GM11168 (cell line): ENCODE measurements at regions not wholly inside any gene's neighbourhood (a gene's known extent, or its start where the extent isn't known, plus 50 kb on each side); places are given as distances from the start of the nearest gene placed in this dataset.

ENCODE experiments used
- in situ Hi-C: fragments of 300-500 bp; cut with MboI; formaldehyde crosslinking; loops from one replicate; pipeline ENCODE4 v1.12.0; 2022; ENCODE audit warnings: low sequenced_read_pairs; ENCODE audit not compliant: unreplicated experiment

GRCh38 chr10:78717200-78717599 is 351.6 kb upstream of the ZMIZ1 start:
- in situ Hi-C loops, result no loop called here

GRCh38 chr10:78718032-78718572 is 350.7 kb upstream of the ZMIZ1 start:
- in situ Hi-C loops, result no loop called here

GRCh38 chr10:78719276-78719675 is 349.5 kb upstream of the ZMIZ1 start:
- in situ Hi-C loops, result no loop called here

GRCh38 chr10:78720091-78720490 is 348.7 kb upstream of the ZMIZ1 start:
- in situ Hi-C loops, result no loop called here

- in situ Hi-C loops, result no loop called here
Observed at GRCh38 chr10:78721231-78721630, 347.5 kb upstream of the ZMIZ1 start.

- in situ Hi-C loops, result no loop called here
Observed at GRCh38 chr10:78724846-78725245, 343.9 kb upstream of the ZMIZ1 start.

- in situ Hi-C loops, result no loop called here
Observed at GRCh38 chr10:78726171-78726570, 342.6 kb upstream of the ZMIZ1 start.

- in situ Hi-C loops, result no loop called here
Observed at GRCh38 chr10:78727251-78727650, 341.5 kb upstream of the ZMIZ1 start.

GRCh38 chr10:78727728-78728127 is 341.0 kb upstream of the ZMIZ1 start:
- in situ Hi-C loops, result no loop called here

- in situ Hi-C loops, result no loop called here
Observed at GRCh38 chr10:78728176-78728575, 340.6 kb upstream of the ZMIZ1 start.

- in situ Hi-C loops, result no loop called here
Observed at GRCh38 chr10:78729366-78729765, 339.4 kb upstream of the ZMIZ1 start.

- in situ Hi-C loops, result no loop called here
Observed at GRCh38 chr10:78729800-78730199, 339.0 kb upstream of the ZMIZ1 start.

- in situ Hi-C loops, result no loop called here
Observed at GRCh38 chr10:78730754-78731153, 338.0 kb upstream of the ZMIZ1 start.

GRCh38 chr10:78731675-78732074 is 337.1 kb upstream of the ZMIZ1 start:
- in situ Hi-C loops, result no loop called here

GRCh38 chr10:78732381-78732780 is 336.4 kb upstream of the ZMIZ1 start:
- in situ Hi-C loops, result no loop called here

- in situ Hi-C loops, result no loop called here
Observed at GRCh38 chr10:78736926-78737630, 331.7 kb upstream of the ZMIZ1 start.

GRCh38 chr10:78737883-78738856 is 330.6 kb upstream of the ZMIZ1 start:
- in situ Hi-C loops, result no loop called here

GRCh38 chr10:78738861-78739260 is 329.9 kb upstream of the ZMIZ1 start:
- in situ Hi-C loops, result no loop called here

- in situ Hi-C loops, result no loop called here
Observed at GRCh38 chr10:78739444-78740053, 329.2 kb upstream of the ZMIZ1 start.

- in situ Hi-C loops, result no loop called here
Observed at GRCh38 chr10:78740976-78741915, 327.5 kb upstream of the ZMIZ1 start.
